Right lobe of liver (tissue), 4 donors: ENCODE measurements at regions not wholly inside any gene's neighbourhood (a gene's known extent, or its start where the extent isn't known, plus 50 kb on each side); places are given as distances from the start of the nearest gene placed in this dataset.

Experiments used
- POLR2A ChIP-seq: fragments of 450-650 bp; IDR thresholded peaks from one replicate; pipeline ENCODE4 v1.6.1; 2017; ENCODE audit warnings: antibody characterized with exemption, mild to moderate bottlenecking
- TF ChIP-seq, protein P1 (sequence below), 4 donors: fragments of 200-600 bp in 3 of 4; fragments of 450-650 bp in 1 of 4; IDR thresholded peaks; one replicate each; pipeline versions ENCODE4 v1.5.1 to v1.8.0; 2016 to 2022; ENCODE audit warnings: antibody characterized with exemption in 4 of 4, mild to moderate bottlenecking in 2 of 4
- donor health status: DM: no; HTN: no; CAD: no.
- donor health status: DM: no; HTN: no; CAD: no.
- donor health status: DM: no; HTN: yes; CAD: no.

GRCh38 chr15:93312891-93313486, 224.0 kb upstream of the RGMA start:
- no peak for TF ChIP-seq POLR2A
- TF ChIP-seq, protein P1, sequence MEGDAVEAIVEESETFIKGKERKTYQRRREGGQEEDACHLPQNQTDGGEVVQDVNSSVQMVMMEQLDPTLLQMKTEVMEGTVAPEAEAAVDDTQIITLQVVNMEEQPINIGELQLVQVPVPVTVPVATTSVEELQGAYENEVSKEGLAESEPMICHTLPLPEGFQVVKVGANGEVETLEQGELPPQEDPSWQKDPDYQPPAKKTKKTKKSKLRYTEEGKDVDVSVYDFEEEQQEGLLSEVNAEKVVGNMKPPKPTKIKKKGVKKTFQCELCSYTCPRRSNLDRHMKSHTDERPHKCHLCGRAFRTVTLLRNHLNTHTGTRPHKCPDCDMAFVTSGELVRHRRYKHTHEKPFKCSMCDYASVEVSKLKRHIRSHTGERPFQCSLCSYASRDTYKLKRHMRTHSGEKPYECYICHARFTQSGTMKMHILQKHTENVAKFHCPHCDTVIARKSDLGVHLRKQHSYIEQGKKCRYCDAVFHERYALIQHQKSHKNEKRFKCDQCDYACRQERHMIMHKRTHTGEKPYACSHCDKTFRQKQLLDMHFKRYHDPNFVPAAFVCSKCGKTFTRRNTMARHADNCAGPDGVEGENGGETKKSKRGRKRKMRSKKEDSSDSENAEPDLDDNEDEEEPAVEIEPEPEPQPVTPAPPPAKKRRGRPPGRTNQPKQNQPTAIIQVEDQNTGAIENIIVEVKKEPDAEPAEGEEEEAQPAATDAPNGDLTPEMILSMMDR (IDR thresholded peaks at IDR 0.05), result no peak
